Thyroid gland (tissue), 4 donors: ENCODE measurements at regions not wholly inside any gene's neighbourhood (a gene's known extent, or its start where the extent isn't known, plus 50 kb on each side); places are given as distances from the start of the nearest gene placed in this dataset.
A peak's percentile ranks its signal among the peaks of the same experiment; 100 is the strongest.

Experiments
- DNase-seq, 2 donors: peaks; one replicate each; pipeline ENCODE4 v3.0.0-alpha.2; 2019
- H3K27ac ChIP-seq, 3 donors: fragments of 200-600 bp; sonication (generic); 1 replicate in 2 of 3; 2 replicates in 1 of 3; pipeline ENCODE4 v1.5.1; 2016 to 2019; ENCODE audit warnings: mild to moderate bottlenecking in 1 of 3, moderate library complexity in 1 of 3
- H3K27me3 ChIP-seq: fragments of 200-600 bp; sonication (generic); one replicate; pipeline ENCODE4 v1.5.1; 2019
- H3K36me3 ChIP-seq, 2 donors: fragments of 200-600 bp; sonication (generic); one replicate each; pipeline ENCODE4 v1.5.1; 2016 to 2019
- H3K4me1 ChIP-seq, 2 donors: fragments of 200-600 bp; sonication (generic); one replicate each; pipeline ENCODE4 v1.5.1; 2017 to 2019
- H3K4me3 ChIP-seq, 3 donors: fragments of 200-600 bp; sonication (generic); replicated peaks in 1 of 3; 1 replicate in 2 of 3; 2 replicates in 1 of 3; pipeline ENCODE4 v1.5.1; 2016; ENCODE audit warnings: mild to moderate bottlenecking in 1 of 3
- H3K9me3 ChIP-seq: fragments of 200-600 bp; sonication (generic); one replicate; pipeline ENCODE4 v1.5.1; 2017
- POLR2A ChIP-seq, 2 donors: fragments of 450-650 bp; IDR thresholded peaks; one replicate each; pipeline ENCODE4 v1.6.1; 2017; ENCODE audit warnings: antibody characterized with exemption in 2 of 2, mild to moderate bottlenecking in 2 of 2, moderate library complexity in 1 of 2
- WGBS, 2 donors: methylation state at CpG; one replicate each; pipeline ENCODE4 v1.1.5; 2017; 5-methylcytosine and 5-hydroxymethylcytosine counted together
- intact Hi-C: fragments of 100-400 bp; cut with DNase I; formaldehyde crosslinking; loops from one replicate; pipeline ENCODE4 v1.15.1; 2023
- TF ChIP-seq, protein P1 (sequence below), 6 experiments: fragments of 200-600 bp in 3 of 6; fragments of 450-650 bp in 3 of 6; sonication (generic) in 3 of 6; IDR thresholded peaks; one replicate each; pipeline ENCODE4 v1.5.1; 2016 to 2019; ENCODE audit warnings: antibody characterized with exemption in 6 of 6, mild to moderate bottlenecking in 2 of 6, inconsistent platforms in 1 of 6, moderate library complexity in 1 of 6

DNA sequence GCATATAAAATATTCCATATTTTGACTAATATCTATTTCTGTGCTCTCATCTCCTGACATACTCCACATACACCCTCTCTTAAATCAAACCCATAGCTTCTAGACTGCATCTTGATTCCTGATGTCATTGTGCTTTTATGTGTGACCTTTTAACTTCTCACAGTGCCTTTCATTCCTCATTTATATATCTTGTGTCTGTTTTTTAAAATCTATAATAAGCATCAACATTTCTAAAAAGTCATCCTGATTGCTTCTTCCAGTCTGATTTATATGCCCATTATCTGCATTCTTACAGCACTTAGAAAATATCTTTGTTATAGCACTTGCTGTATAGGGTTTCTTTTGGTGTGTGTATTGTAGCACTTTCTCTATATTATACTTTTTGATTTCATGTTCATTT is 190.1 kb upstream of the ITM2A start:
- Histone ChIP-seq H3K27me3 (no peaks in the 10 kb centered on the region), H3K27ac (no peak overlapping the region), H3K4me3 (no peak overlapping the region), H3K9me3 (no peaks in the 10 kb centered on the region), H3K36me3 (no peaks in the 10 kb centered on the region), H3K4me1 (no peaks in the 10 kb centered on the region)
- no peak for DNase-seq
- intact Hi-C loops, result no loop called here
- TF ChIP-seq POLR2A (IDR thresholded peaks at IDR 0.05), result no peak

DNA sequence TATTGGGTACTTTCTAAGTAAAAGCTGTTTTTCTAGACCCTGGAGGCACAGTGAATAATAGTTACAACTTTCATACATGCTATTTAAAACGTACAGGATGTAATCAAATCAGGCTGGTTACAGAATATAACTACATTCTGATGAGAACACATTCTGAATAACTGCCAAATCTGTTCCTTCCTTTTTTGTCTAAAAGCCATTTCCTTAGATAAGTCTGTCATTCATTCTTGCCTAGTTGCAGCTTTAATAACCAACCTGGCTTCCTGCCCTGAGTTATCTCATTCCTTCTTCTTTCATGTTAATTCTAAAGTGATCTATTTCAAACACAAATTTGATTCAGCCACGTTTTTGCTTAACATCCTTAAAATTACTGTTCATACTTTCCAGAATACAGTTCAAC is 189.7 kb upstream of the ITM2A start:
- intact Hi-C loops, result no loop called here
- no peaks in the 10 kb centered on the region for H3K27me3 ChIP-seq
- no peak for TF ChIP-seq POLR2A (IDR thresholded peaks at IDR 0.05)
- TF ChIP-seq, protein P1, sequence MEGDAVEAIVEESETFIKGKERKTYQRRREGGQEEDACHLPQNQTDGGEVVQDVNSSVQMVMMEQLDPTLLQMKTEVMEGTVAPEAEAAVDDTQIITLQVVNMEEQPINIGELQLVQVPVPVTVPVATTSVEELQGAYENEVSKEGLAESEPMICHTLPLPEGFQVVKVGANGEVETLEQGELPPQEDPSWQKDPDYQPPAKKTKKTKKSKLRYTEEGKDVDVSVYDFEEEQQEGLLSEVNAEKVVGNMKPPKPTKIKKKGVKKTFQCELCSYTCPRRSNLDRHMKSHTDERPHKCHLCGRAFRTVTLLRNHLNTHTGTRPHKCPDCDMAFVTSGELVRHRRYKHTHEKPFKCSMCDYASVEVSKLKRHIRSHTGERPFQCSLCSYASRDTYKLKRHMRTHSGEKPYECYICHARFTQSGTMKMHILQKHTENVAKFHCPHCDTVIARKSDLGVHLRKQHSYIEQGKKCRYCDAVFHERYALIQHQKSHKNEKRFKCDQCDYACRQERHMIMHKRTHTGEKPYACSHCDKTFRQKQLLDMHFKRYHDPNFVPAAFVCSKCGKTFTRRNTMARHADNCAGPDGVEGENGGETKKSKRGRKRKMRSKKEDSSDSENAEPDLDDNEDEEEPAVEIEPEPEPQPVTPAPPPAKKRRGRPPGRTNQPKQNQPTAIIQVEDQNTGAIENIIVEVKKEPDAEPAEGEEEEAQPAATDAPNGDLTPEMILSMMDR (IDR thresholded peaks at IDR 0.05), result no peak
- H3K4me1 ChIP-seq, result no peaks in the 10 kb centered on the region
- H3K27ac ChIP-seq, result no peak overlapping the region
- 32 to 40% methylated on average over 2 of the region's 2 CpGs for WGBS, 2 donors
- DNase-seq, result no peak
- H3K4me3 ChIP-seq, result no peak overlapping the region
- H3K9me3 ChIP-seq, result no peaks in the 10 kb centered on the region
- no peaks in the 10 kb centered on the region for H3K36me3 ChIP-seq

DNA sequence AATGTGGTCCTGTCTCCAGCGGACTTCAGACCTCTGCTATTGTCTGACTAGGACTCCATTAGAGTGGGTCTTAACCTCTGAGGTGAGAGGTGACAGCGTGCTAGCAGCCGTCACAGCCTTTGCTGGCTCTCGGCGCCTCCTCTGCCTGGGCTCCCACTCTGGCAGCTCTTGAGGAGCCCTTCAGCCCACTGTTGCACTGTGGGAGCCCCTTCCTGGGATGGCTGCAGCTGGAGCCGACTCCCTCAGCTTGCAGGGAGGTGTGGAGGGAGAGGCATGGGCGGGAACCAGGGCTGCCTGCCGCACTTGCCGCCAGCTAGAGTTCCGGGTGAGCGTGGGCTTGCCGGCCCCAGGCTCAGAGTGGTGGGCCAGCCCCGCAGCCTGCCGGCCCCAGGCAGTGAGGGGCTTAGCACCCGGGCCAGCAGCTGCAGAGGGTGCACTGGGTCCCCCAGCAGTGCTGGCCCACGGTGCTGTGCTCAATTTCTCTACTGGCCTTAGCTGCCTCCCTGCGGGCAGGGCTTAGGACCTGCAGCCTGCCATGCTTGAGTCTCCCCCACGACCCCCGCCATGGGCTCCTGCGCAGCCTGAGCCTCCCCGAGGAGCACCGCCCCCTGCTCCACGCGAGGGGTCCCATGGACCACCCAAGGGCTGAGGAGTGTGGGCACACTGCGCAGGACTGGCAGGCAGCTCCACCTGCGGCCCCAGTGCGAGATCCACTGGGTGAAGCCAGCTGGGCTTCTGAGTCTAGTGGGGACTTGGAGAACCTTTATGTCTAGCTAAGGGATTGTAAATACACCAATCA is 163.4 kb upstream of the ITM2A start:
- no peak overlapping the region for H3K27ac ChIP-seq
- WGBS, 2 donors, result 94% methylated on average over 7 of the region's 27 CpGs; no CpG with 5 or more reads in 1 of the 2 donors
- no peaks in the 10 kb centered on the region for H3K4me1 ChIP-seq
- no peaks in the 10 kb centered on the region for H3K9me3 ChIP-seq
- no peak for DNase-seq
- no peak overlapping the region for H3K4me3 ChIP-seq
- TF ChIP-seq POLR2A (IDR thresholded peaks at IDR 0.05), result no peak
- TF ChIP-seq, protein P1 (IDR thresholded peaks at IDR 0.05), result no peak
- intact Hi-C loops, result no loop called here
- no peaks in the 10 kb centered on the region for H3K27me3 ChIP-seq
- no peaks in the 10 kb centered on the region for H3K36me3 ChIP-seq

DNA sequence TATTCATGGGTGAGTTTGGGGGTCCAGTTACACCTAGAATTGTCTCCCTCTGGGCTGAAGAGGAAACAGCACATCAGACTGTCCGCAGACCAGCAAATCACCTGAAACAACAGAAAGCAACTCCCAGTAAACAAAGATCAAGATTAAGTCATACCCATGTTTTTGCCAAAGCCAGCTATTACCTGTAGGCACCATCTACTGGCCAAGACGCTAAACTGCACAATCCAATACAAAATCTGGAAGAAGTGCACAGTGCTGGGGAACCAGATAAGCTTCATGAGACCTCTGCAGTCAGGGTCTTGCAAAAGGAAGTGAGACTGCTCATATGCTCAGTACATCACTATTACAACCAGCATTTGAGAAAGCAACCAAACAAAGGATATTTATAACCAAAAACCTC is 157.5 kb upstream of the ITM2A start:
- no peak overlapping the region for H3K4me3 ChIP-seq
- DNase-seq, result no peak
- no peak overlapping the region for H3K27ac ChIP-seq
- no peaks in the 10 kb centered on the region for H3K36me3 ChIP-seq
- 31 to 70% methylated on average over 2 of the region's 2 CpGs for WGBS, 2 donors
- TF ChIP-seq, protein P1 (IDR thresholded peaks at IDR 0.05), result peak in 1 of 6 experiments; percentile 26
- no peak for TF ChIP-seq POLR2A (IDR thresholded peaks at IDR 0.05)
- intact Hi-C loops, result no loop called here
- no peaks in the 10 kb centered on the region for H3K4me1 ChIP-seq
- H3K9me3 ChIP-seq, result no peaks in the 10 kb centered on the region
- H3K27me3 ChIP-seq, result no peaks in the 10 kb centered on the region

DNA sequence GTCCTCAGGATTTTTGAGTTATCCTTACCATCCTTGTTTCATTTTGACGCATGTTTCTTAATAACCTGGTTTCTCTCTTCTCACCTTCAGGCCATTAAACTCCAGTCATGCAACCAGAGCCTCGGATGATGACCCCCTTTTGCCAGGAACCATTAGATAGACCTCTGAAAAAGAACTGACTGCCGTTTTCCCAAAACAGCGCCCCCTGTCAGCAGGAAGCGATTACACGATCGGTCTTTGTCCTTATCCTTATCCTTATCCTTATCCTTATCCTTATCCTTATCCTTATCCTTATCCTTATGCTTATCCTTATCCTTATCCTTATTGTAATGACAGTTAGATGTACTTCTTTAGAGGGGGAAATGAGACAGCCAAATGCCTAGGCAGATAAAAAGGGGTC is 148.4 kb upstream of the ITM2A start:
- TF ChIP-seq, protein P1 (IDR thresholded peaks at IDR 0.05), result no peak
- TF ChIP-seq POLR2A (IDR thresholded peaks at IDR 0.05), result no peak
- Histone ChIP-seq H3K27me3 (no peaks in the 10 kb centered on the region), H3K4me1 (no peaks in the 10 kb centered on the region), H3K27ac (no peak overlapping the region), H3K36me3 (no peaks in the 10 kb centered on the region), H3K9me3 (no peaks in the 10 kb centered on the region), H3K4me3 (no peak overlapping the region)
- DNase-seq, result no peak
- intact Hi-C loops, result no loop called here
- WGBS, 2 donors, result 81 to 88% methylated on average over 7 of the region's 7 CpGs
